Activated CD4-positive, alpha-beta T cell treated with anti-CD3 and anti-CD28 coated beads for 1 hour (primary cell): ENCODE measurements at regions not wholly inside any gene's neighbourhood (a gene's known extent, or its start where the extent isn't known, plus 50 kb on each side); places are given as distances from the start of the nearest gene placed in this dataset.
"Not testable (repeated sequence)": the region's sequence is repeated elsewhere in the genome, so short reads cannot be mapped to it uniquely, and the experiment has no call there.

Source experiments
- DNase-seq: peaks from one replicate; pipeline ENCODE4 v3.0.0-alpha.2; 2020

- DNase-seq: no peak
Observed at GRCh38 chr5:175344331-175345195, 99.4 kb downstream of the DRD1 start.

DNA sequence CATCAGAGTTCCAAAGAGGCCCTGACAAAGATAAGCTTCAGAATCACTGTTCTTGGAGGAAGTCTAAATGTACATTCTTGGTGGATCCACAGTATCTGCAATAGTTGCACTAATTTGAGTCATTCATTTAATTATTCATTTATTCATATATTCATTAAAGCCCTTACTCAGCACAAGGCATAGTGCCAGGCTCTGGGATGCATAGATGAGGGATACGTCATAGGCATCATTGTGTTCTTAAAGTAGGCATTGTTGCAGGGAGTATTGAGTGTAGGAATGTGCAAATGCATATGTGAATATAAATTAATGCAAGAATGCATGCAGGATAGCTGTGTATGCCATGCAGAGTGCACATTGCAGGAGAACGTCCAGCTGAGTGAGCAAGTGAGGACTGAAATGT is 100.7 kb downstream of the DRD1 start:
- DNase-seq: no peak

GRCh38 chr5:175340180-175340579 is 103.8 kb downstream of the DRD1 start:
- DNase-seq: no peak

GRCh38 chr5:175337680-175338079 is 106.3 kb downstream of the DRD1 start:
- DNase-seq: no peak

GRCh38 chr5:175336781-175337180 is 107.2 kb downstream of the DRD1 start:
- DNase-seq: no peak

GRCh38 chr5:175335691-175336090 is 108.3 kb downstream of the DRD1 start:
- no peak for DNase-seq

- not testable (repeated sequence) for DNase-seq
Observed at GRCh38 chr5:175331173-175332036, 112.6 kb downstream of the DRD1 start.

DNA sequence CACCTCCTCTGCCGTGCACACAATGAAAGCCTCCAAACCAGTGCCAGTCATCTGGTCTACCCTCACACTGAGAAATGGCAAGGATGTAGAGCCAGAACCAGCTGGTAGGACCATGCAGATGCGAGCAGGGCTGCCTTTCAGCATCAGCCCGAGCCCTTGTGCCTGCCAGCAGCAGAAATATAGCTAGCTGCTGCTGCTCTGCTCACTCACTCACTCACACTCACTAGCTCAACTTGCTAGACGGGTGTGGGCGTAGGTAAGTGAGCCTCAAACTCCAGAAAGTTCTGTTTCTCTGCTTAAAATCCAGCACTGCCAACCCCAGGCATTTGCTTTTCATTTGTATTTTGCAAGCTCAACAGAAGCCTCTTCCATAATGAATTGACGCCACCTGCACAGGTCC is 114.0 kb downstream of the DRD1 start:
- DNase-seq: no peak

- DNase-seq: no peak
Observed at GRCh38 chr5:175328687-175329086, 115.3 kb downstream of the DRD1 start.

GRCh38 chr5:175328176-175328575 is 115.8 kb downstream of the DRD1 start:
- DNase-seq: no peak

- DNase-seq: no peak
Observed at GRCh38 chr5:175325681-175326080, 118.3 kb downstream of the DRD1 start.

GRCh38 chr5:175321927-175322532 is 122.0 kb downstream of the DRD1 start:
- no peak for DNase-seq

GRCh38 chr5:175319199-175319598 is 124.8 kb downstream of the DRD1 start:
- DNase-seq: no peak

DNA sequence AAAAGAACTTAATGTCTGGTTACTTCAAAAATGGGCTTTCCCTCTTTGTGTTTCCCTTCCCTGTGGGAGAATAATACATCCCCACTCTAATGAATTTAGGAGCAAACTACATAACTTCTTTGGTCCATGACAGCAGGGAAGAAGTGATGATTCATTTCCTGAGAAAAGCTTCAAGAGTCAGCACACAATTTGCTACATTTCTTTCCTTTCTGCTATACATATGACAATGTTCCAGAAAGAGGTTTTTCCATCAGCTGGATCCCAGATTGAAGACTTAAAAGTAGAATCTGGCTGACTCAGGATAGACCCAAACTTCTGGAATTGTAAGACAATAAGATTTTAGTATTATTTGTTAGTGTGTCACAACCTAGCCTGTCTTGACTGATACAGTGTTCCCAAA is 126.1 kb downstream of the DRD1 start:
- DNase-seq: no peak

DNA sequence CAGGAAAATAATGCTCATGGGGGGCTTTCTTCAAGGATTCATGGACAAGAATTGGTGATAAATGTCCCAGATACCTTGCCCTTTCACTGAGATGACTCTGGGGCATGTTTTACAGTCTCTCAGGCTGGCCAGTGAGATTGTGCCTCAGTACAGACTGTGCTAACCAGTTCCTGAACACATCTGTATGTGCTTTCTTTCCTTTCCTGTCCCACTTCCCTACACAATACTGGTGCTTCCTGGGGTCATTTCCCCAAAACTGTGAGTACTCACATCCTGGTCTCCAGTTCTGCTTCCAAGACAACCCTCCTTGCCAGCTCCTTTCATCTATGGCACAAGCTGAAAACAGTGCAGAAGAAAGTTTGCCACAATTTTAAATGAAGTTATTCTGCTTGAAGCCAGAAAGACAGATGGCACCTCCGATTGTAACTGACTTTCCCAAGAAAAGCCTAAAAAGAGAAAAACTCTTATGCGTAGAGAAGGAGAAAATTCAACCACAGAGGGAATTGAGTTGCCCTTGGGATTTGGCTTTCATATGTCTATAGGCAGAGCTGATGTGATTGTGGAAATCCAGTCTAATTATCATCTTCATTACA is 134.7 kb downstream of the DRD1 start:
- no peak for DNase-seq

- no peak for DNase-seq
Observed at GRCh38 chr5:175308701-175309100, 135.3 kb downstream of the DRD1 start.

GRCh38 chr5:175306381-175306780 is 137.6 kb downstream of the DRD1 start:
- DNase-seq: no peak

DNA sequence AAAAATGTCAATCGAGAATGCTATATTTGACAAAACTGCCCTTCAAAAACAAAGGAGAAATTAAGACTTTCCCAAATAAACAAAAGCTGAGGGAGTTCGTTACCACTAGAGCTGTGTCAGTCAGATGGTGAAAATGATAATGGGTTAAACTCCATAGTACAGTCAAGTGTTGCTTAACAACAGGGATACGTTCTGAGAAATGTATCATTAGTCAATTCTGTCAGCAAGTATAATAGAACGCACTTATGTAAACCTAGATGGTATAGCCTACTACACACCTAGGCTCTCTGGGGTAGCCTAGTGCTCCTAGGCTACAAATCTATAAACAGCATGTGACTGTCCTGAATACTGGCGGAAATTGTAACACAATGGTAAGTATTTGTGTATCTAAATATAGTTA is 138.7 kb downstream of the DRD1 start:
- no peak for DNase-seq

GRCh38 chr5:175290379-175290778 is 153.6 kb downstream of the DRD1 start:
- DNase-seq: no peak

DNA sequence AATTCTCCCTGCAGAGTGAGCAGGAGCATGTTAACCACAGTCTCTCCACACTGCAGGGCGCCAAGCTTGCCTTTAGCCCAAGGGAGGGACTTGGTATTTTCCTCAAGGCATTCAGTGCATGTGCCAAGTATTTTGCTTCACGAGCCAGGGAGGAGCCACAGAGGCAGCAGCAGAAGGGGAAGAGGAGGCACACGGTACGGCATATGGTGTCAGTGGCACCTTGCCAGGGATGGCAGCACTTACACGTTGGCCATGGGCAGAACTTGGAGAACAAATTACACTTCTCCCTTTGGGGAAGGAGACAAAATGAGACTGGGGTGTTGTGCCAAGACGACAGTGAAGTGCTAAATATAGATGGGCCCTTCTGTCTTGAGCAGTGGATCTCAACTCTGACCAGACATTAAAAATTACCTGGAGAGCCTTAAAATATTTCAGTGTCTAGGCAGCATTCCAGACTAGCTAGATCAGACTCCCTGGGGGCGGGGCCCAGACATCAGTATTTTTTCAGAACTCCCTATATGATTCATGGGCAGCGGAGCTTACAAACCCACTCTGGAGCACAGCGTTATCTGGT is 155.8 kb downstream of the DRD1 start:
- no peak for DNase-seq

DNA sequence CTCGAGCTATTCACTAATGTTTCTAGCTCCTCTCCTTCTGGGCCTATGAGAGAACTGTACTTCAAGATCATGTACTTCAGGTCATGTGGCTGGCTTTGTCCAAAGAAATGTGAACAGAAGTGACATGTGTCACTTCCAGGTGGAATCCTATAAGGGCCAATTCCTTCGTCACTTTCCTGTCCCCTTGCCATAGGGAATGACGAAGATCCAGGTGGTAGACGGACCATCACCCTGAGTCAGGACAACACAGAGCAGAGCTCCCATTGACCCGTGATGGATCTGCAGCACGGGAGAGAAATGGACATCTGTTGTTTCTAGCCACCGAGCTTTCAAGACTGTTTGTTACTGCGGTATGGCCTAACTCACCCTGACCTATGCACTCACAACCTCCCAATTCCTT is 157.0 kb downstream of the DRD1 start:
- no peak for DNase-seq

DNA sequence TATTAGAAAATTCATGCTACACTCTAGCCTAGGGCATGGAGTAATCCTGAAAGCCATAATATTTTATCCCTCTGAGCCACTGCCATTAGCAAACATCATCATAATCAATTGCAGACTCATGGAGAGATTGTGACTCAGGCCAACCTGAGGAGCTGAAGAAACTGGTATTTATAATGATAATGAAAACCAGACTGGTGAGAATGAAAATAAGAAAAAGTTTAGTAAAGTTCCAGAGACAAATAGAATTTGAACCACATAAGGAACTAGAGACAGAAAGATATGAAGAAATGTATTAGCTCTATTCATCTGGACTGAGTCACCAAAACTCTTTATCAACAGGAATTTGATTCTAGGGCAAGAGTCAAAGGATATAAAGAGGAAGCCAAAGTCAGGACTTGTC is 158.7 kb downstream of the DRD1 start:
- no peak for DNase-seq

- no peak for DNase-seq
Observed at GRCh38 chr5:175284806-175285205, 159.2 kb downstream of the DRD1 start.
